CD14-positive monocyte (primary cell): ENCODE measurements at regions not wholly inside any gene's neighbourhood (a gene's known extent, or its start where the extent isn't known, plus 50 kb on each side); places are given as distances from the start of the nearest gene placed in this dataset.

ENCODE experiments used
- DNase-seq, 3 donors: peaks; one replicate each; pipeline ENCODE4 v3.0.0-alpha.2; 2011 to 2022
- H2AFZ ChIP-seq: 2 replicates; pipeline ENCODE4 v1.6.0; 2012; ENCODE audit warnings: mild to moderate bottlenecking, low read depth, low read length, inconsistent platforms; ENCODE audit not compliant: insufficient read depth, poor library complexity, severe bottlenecking
- H3K27ac ChIP-seq, 2 donors: 1 replicate in 1 of 2; 2 replicates in 1 of 2; pipeline ENCODE4 v1.5.1; 2012 to 2013; ENCODE audit warnings: low read length in 2 of 2, control low read depth in 1 of 2, inconsistent platforms in 1 of 2, low read depth in 1 of 2, mild to moderate bottlenecking in 1 of 2
- H3K27me3 ChIP-seq, 2 donors: one replicate each; pipeline versions ENCODE4 v1.6.0 to v1.6.1; 2011 to 2013; ENCODE audit warnings: low read length in 2 of 2; ENCODE audit not compliant: control insufficient read depth in 2 of 2, insufficient read depth in 2 of 2
- H3K36me3 ChIP-seq, 2 donors: replicated peaks in 1 of 2; 1 replicate in 1 of 2; 2 replicates in 1 of 2; pipeline versions ENCODE4 v1.5.1 to v1.6.1; 2012 to 2013; ENCODE audit warnings: low read length in 2 of 2, control low read depth in 1 of 2, inconsistent platforms in 1 of 2, mild to moderate bottlenecking in 1 of 2; ENCODE audit not compliant: insufficient read depth in 2 of 2, control insufficient read depth in 1 of 2
- H3K4me1 ChIP-seq, 2 donors: 1 replicate in 1 of 2; 2 replicates in 1 of 2; pipeline versions ENCODE4 v1.5.1 to v1.6.1; 2012 to 2013; ENCODE audit warnings: low read length in 2 of 2, control low read depth in 1 of 2, inconsistent platforms in 1 of 2, mild to moderate bottlenecking in 1 of 2, moderate library complexity in 1 of 2; ENCODE audit not compliant: insufficient read depth in 2 of 2, control insufficient read depth in 1 of 2
- H3K4me2 ChIP-seq: replicated peaks from 2 replicates; pipeline ENCODE3; 2012; ENCODE audit warnings: low read length, moderate library complexity, mild to moderate bottlenecking; ENCODE audit not compliant: poor library complexity, severe bottlenecking; ENCODE audit errors: extremely low read depth
- H3K4me3 ChIP-seq, 3 experiments: fragments of 200-600 bp in 1 of 3; sonication (generic) in 1 of 3; replicated peaks in 1 of 3; 1 replicate in 2 of 3; 2 replicates in 1 of 3; pipeline ENCODE4 v1.5.1; 2011 to 2013; ENCODE audit warnings: low read length in 3 of 3, mild to moderate bottlenecking in 3 of 3, control low read depth in 2 of 3, low read depth in 2 of 3, inconsistent platforms in 1 of 3, moderate library complexity in 1 of 3
- H3K79me2 ChIP-seq: 2 replicates; pipeline ENCODE4 v1.6.0; 2012; ENCODE audit warnings: mild to moderate bottlenecking, control low read depth, inconsistent platforms, low read length, moderate library complexity; ENCODE audit not compliant: insufficient read depth
- H3K9ac ChIP-seq: 2 replicates; pipeline ENCODE4 v1.6.0; 2017; ENCODE audit warnings: low read length, mild to moderate bottlenecking; ENCODE audit not compliant: insufficient read depth, poor library complexity, severe bottlenecking
- H3K9me3 ChIP-seq, 2 donors: replicated peaks in 1 of 2; 1 replicate in 1 of 2; 2 replicates in 1 of 2; pipeline versions ENCODE4 v1.5.1 to v1.6.1; 2012 to 2013; ENCODE audit warnings: low read length in 2 of 2, control low read depth in 1 of 2; ENCODE audit not compliant: control insufficient read depth in 1 of 2, insufficient read depth in 1 of 2
- H4K20me1 ChIP-seq: 2 replicates; pipeline ENCODE4 v1.6.0; 2012; ENCODE audit warnings: mild to moderate bottlenecking, low read length, control low read depth, moderate library complexity; ENCODE audit not compliant: insufficient read depth
- H3K27ac Mint-ChIP-seq, 7 donors: one replicate each; pipeline ENCODE4 v1.8.0; 2020; ENCODE audit warnings: mild to moderate bottlenecking in 7 of 7, mixed read lengths in 7 of 7, moderate library complexity in 6 of 7, inconsistent platforms in 2 of 7
- H3K27me3 Mint-ChIP-seq, 3 donors: one replicate each; pipeline ENCODE4 v1.8.0; 2021 to 2022; ENCODE audit warnings: low read depth in 3 of 3, mild to moderate bottlenecking in 3 of 3, mixed read lengths in 3 of 3, moderate library complexity in 3 of 3, inconsistent platforms in 1 of 3
- H3K36me3 Mint-ChIP-seq, 2 donors: one replicate each; pipeline ENCODE4 v1.8.0; 2020; ENCODE audit warnings: mixed read lengths in 2 of 2, inconsistent platforms in 1 of 2, mild to moderate bottlenecking in 1 of 2
- H3K4me1 Mint-ChIP-seq: one replicate; pipeline ENCODE4 v1.8.0; 2020; ENCODE audit warnings: mild to moderate bottlenecking, mixed read lengths
- H3K4me3 Mint-ChIP-seq, 2 donors: one replicate each; pipeline ENCODE4 v1.8.0; 2020; ENCODE audit warnings: mild to moderate bottlenecking in 2 of 2, mixed read lengths in 2 of 2, moderate library complexity in 1 of 2
- H3K9me3 Mint-ChIP-seq, 7 donors: one replicate each; pipeline ENCODE4 v1.8.0; 2020 to 2022; ENCODE audit warnings: mixed read lengths in 7 of 7, mild to moderate bottlenecking in 6 of 7, moderate library complexity in 6 of 7, inconsistent platforms in 2 of 7
- CTCF ChIP-seq: fragments of 200-600 bp; IDR thresholded peaks from one replicate; pipeline ENCODE4 v1.8.0; 2022; ENCODE audit warnings: antibody characterized with exemption, mild to moderate bottlenecking
- WGBS: methylation state at CpG from one replicate; pipeline ENCODE4 v1.1.5; 2013; ENCODE audit warnings: missing lambda C conversion rate; ENCODE audit not compliant: insufficient coverage; 5-methylcytosine and 5-hydroxymethylcytosine counted together
- intact Hi-C, 2 donors: fragments of 100-400 bp; cut with micrococcal nuclease; formaldehyde crosslinking; loops; one replicate each; pipeline versions ENCODE4 v1.15.0 to v1.15.1; 2023

- H3K27me3 ChIP-seq, result no peaks in the 10 kb centered on the region
- intact Hi-C loops, result no loop called here
- DNase-seq, result no peak
- H3K4me3 ChIP-seq, result no peak overlapping the region
- H3K4me3 Mint-ChIP-seq, result no peak overlapping the region
- no peak overlapping the region for H2AFZ ChIP-seq
- no peaks in the 10 kb centered on the region for H3K4me1 ChIP-seq
- no peaks in the 10 kb centered on the region for H3K36me3 ChIP-seq
- H3K27ac Mint-ChIP-seq, result no peak overlapping the region
- no peak overlapping the region for H3K4me2 ChIP-seq
- H3K36me3 Mint-ChIP-seq, result no peaks in the 10 kb centered on the region
- H3K27ac ChIP-seq, result no peak overlapping the region
- no peaks in the 10 kb centered on the region for H3K9me3 ChIP-seq
- peaks cover 0 to 1% (median 0%) of the 10 kb centered on the region in 3 donors for H3K27me3 Mint-ChIP-seq
- H3K9me3 Mint-ChIP-seq, result peaks cover 0 to 8% (median 2%) of the 10 kb centered on the region in 7 donors
- 60% methylated on average over 1 of the region's 4 CpGs for WGBS
- H4K20me1 ChIP-seq, result no peaks in the 10 kb centered on the region
- H3K79me2 ChIP-seq, result no peaks in the 10 kb centered on the region
- H3K4me1 Mint-ChIP-seq, result peaks cover 5% of the 10 kb centered on the region
- TF ChIP-seq CTCF, result no peak
- H3K9ac ChIP-seq, result no peak overlapping the region
Observed at GRCh38 chr6:81897793-81898192, 145.3 kb upstream of the TENT5A start.

GRCh38 chr6:81896525-81897503 is 144.3 kb upstream of the TENT5A start:
- no peak overlapping the region for H3K4me2 ChIP-seq
- no peak overlapping the region for H3K27ac ChIP-seq
- 100% methylated on average over 3 of the region's 7 CpGs for WGBS
- H3K4me3 ChIP-seq, result no peak overlapping the region
- no peaks in the 10 kb centered on the region for H3K36me3 Mint-ChIP-seq
- H3K36me3 ChIP-seq, result no peaks in the 10 kb centered on the region
- intact Hi-C loops, result no loop called here
- H3K9me3 Mint-ChIP-seq, result peaks cover 0 to 2% (median 0%) of the 10 kb centered on the region in 7 donors
- DNase-seq, result no peak
- no peaks in the 10 kb centered on the region for H3K9me3 ChIP-seq
- peaks cover 0 to 1% (median 1%) of the 10 kb centered on the region in 3 donors for H3K27me3 Mint-ChIP-seq
- no peak overlapping the region for H2AFZ ChIP-seq
- H3K4me1 Mint-ChIP-seq, result peaks cover 5% of the 10 kb centered on the region
- no peaks in the 10 kb centered on the region for H3K4me1 ChIP-seq
- H3K27ac Mint-ChIP-seq, result no peak overlapping the region
- no peaks in the 10 kb centered on the region for H3K27me3 ChIP-seq
- TF ChIP-seq CTCF, result no peak
- no peak overlapping the region for H3K4me3 Mint-ChIP-seq
- no peaks in the 10 kb centered on the region for H4K20me1 ChIP-seq
- no peak overlapping the region for H3K9ac ChIP-seq
- H3K79me2 ChIP-seq, result no peaks in the 10 kb centered on the region
